Stimulated activated CD8-positive, alpha-beta memory T cell treated with anti-CD3 and anti-CD28 coated beads, Interleukin-15, amount 100 ng/mL, for 48 hours (primary cell): ENCODE measurements at regions not wholly inside any gene's neighbourhood (a gene's known extent, or its start where the extent isn't known, plus 50 kb on each side); places are given as distances from the start of the nearest gene placed in this dataset.
"Not testable (repeated sequence)": the region's sequence is repeated elsewhere in the genome, so short reads cannot be mapped to it uniquely, and the experiment has no call there.

ENCODE experiments used
- DNase-seq, 2 donors: peaks; one replicate each; pipeline ENCODE4 v3.0.0-alpha.2; 2020; ENCODE audit warnings: low read depth in 2 of 2

GRCh38 chr10:42367532-42368230 is 270.7 kb downstream of the ZNF33B start:
- DNase-seq, result peak in 1 of 2 donors; percentile 8

- no peak for DNase-seq
Observed at GRCh38 chr10:42351745-42352144, 286.6 kb downstream of the ZNF33B start.

DNA sequence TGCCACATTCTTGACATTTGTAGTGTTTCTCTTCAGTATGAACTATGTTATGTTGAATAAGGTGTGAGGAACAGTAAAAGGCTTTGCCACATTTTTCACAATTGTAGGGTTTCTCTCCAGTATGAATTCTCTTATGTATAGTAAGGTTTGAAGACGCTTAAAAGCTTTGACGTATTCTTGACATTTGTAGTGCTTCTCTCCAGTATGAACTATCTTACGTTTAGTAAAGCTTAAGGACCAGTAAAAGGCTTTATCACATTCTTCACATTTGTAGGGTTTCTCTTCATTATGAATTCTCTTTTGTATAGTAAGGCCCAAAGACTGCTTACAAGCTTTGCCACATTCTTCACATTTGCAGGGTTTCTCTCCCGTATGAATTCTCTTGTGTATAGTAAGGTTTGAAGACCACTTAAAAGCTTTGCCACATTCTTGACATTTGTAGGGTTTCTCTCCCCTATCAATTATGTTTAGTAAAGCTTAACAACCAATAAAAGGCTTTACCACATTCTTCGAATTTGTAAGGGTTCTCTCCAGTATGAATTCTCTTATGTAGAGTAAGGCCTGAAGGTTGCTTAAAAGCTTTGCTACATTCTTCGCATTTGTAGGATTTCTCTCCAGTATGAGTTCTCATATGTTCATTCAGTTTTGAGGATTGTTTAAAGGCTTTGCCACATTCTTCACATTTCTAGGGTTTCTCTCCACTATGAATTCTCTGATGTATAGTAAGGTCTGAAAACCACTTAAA is 301.6 kb downstream of the ZNF33B start:
- not testable (repeated sequence) for DNase-seq

DNA sequence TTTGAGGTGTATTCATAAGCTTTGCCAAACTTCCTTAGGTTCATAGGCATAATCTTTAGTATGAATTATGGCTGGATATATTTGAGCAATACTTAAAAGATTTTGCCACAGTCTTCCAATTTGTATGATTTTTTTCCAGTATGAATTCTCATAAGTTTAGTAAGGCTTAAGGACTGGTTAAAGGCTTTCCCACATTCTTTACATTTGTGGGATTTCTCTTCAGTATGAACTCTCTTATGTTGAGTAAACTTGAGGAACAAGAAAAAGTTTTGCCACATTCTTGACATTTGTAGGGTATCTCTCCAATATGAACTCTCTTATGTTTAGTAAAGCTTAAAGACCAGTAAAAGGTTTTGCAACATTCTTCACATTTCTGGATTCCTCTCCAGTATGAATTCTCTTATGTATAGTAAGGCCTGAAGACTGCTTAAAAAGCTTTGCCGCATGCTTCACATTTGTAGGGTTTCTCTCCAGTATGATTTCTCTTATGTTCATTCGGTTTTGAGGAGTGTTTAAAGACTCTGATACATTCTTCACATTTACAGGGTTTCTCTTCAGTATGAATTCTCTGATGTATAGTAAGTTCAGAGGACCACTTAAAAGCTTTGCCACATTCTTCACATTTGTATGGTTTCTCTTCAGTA is 302.6 kb downstream of the ZNF33B start:
- DNase-seq, result not testable (repeated sequence)

GRCh38 chr10:42304341-42304740 is 334.0 kb downstream of the ZNF33B start:
- no peak for DNase-seq

- DNase-seq, result not testable (repeated sequence)
Observed at GRCh38 chr10:42281896-42282295, 356.5 kb downstream of the ZNF33B start.

- DNase-seq, result not testable (repeated sequence)
Observed at GRCh38 chr10:42269788-42270187, 368.6 kb downstream of the ZNF33B start.

DNA sequence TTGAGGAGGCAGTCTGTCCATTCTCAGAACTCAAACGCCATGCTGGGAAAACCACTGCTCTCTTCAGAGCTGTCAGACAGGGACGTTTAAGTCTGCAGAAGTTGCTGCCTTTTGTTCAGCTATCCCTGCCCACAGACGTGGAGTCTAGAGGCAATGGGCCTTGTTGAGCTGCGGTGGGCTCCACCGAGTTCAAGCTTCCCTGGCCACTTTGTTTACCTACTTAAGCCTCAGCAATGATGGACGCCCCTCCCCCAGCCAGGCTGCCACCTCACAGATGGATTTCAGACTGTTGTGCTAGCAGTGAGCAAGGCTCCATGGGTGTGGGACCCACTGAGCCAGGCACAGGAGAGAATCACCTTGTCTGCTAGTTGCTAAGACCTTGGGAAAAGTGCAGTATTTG is 375.1 kb downstream of the ZNF33B start:
- not testable (repeated sequence) for DNase-seq

DNA sequence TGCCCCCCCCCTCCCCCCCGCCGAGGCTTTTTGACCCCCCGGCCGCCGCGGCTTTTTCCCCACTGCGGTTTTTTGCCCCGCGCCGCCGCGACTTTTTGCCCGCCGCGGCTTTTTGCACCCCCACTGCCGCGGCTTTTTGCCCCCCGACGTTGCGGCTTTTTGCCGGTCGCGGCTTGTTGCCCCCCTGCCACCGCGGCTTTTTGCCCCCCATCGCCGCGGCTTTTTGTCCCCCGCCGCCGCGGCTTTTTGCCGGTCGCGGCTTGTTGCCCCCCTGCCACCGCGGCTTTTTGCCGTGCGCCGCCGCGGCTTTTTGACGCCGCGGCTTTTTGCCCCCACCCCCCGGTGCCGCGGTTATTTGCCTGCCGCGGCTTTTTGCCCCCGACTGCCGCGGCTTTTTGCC is 395.4 kb downstream of the ZNF33B start:
- not testable (repeated sequence) for DNase-seq

GRCh38 chr10:42242135-42242805 is 396.1 kb downstream of the ZNF33B start:
- no peak for DNase-seq

DNA sequence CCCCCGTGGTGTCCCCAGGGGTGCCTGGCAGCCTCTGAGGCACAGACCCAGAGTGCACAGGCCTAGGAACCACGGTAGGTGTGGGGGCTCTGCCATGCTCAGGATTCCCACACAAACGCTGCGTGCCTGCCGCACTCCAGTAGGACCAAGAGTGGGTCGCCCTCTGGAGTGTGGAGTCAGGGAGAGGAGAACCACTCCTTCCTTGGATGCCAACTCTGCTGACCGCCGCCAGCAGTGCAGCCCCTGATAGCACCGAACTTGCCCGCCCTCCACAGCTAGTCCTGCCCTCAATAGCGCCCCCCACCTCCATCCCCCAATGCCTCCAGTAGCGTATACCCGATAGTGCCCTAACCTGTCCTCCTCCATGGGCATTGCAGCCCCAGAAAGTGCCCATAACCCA is 402.0 kb downstream of the ZNF33B start:
- not testable (repeated sequence) for DNase-seq

GRCh38 chr10:42235736-42236135 is 402.6 kb downstream of the ZNF33B start:
- not testable (repeated sequence) for DNase-seq

DNA sequence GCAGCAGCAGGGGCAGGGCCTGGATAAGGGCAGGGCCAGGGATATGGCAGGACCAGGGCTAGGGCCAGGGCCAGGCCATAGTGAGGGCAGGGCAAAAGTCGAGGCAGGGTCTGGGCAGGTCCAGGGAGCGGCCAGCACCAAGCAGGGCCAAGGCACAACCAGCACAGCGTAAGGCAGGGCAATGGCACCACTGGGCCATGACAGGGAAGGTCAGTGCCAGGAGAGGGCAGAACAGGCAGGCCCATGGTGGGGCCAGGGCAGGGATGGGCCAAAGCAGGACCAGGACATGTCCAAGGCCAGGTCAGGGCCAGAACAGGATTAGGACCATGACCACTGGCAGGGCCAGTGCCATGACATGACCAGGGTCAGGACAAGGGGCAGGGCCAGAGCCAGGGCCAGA is 403.1 kb downstream of the ZNF33B start:
- DNase-seq, result not testable (repeated sequence)

DNA sequence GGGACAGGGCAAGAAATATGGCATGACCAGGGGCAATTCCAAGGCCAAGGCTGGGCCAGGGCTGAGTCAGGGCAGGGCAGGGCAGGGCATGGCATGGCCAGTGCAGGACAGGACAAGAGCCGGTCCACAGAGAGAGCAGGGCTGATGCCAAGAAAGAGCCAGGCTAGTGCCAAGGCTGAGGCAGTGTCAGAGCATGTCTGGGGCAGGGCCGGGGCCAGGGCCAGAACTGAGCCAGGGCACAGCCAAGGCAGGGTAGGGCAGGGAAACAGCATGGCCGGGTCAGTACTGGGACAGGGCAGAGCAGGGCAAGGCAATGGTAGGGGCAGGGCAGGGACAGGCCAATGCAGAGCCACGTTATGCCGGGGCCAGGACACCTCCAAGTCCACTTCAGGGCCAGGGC is 403.9 kb downstream of the ZNF33B start:
- not testable (repeated sequence) for DNase-seq

DNA sequence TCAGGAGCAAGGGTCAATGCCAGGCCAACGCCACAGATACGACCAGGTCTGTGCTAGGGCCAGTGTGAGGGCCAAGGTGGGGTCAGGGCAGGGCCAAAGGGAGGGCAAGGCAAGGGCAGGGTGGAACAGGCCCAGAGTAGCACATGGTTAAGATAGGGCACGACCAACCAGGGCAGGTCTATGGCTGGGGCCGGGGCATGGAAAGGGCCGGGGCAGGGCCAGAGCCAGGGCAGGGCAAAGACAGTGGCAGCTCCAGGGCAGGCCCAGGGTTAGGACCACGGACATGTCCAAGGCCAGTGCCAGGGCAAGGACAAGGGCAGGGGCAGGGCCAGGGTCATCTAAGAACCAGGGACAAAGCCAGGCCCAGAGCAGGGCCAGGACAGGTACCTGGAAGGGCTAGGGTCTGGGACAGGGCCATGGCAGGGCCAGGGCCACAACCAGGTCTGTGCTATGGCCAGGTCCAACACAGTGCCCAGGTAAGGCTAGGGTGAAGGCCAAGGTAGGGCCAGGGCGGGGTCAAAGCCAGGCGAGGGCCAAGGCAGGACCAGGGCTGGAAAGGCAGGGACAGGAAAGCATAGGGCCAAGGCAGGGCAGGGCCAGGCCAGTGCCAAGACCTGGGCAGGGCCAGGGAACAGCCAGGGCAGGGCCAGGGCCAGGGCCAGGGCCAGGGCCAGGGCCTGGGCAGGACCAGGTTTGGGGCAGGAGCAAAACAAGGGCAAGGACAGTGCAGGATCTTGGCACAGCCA is 404.7 kb downstream of the ZNF33B start:
- DNase-seq, result not testable (repeated sequence)

DNA sequence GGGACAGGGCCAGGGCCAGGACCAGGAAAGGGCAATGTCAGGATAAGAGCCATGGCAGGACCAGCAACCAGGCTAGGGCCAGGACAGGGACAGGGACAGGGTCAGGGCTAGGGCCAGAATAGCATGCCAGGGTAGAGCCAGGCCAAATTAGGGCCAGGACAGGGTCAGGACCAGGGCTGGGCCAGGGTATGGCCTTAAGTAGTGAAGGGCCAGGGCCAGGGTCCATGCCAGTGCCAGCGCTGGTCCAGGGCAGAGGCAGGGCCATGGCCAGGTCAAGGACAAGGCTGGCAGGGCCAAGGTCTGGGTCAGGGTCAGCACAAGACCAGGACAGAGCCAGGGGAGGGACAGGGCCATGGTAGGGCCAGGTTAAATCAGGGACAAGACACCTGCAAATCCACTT is 405.4 kb downstream of the ZNF33B start:
- DNase-seq, result not testable (repeated sequence)

DNA sequence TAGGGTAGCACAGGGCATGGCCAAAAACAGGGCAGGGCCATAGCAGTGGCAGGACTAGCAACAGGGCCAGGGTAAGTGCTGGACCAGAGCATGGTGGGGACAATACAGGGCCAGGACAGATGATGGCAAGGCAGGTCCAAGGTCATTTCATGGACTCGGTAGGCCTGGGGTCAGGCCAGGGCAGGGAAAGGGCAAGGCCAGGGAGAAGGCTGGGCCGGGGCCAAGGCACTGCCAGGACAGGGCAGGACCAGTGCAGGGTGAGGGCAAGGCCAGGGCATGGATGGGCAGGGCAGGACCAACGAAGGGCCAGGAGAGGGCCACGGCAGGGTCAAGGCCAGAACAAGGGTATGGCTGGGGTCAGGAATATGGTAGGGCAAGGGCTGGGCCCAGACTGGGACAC is 407.6 kb downstream of the ZNF33B start:
- DNase-seq, result not testable (repeated sequence)

DNA sequence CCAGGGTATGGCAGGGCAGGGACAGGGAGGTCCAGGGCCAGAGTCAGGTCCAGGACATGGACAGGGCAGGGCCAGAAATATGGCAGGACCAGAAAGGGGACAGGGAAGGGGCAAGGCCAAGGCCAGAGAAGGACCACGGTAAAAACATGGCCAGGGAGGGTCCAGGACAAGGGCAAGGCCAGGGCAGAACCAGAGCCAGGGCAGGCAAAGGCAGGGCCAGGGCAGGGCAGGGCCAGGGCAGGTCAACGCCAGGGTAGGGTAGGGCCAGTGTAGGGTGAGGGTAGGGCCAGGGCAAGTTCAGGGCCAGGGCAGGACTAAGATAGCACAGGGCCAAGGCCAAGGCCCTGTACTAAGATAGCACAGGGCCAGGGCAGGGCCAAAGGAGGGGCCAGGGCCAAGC is 408.3 kb downstream of the ZNF33B start:
- not testable (repeated sequence) for DNase-seq

- not testable (repeated sequence) for DNase-seq
Observed at GRCh38 chr10:42227859-42228258, 410.5 kb downstream of the ZNF33B start.

- DNase-seq, result not testable (repeated sequence)
Observed at GRCh38 chr10:42193588-42193987, 444.8 kb downstream of the ZNF33B start.

DNA sequence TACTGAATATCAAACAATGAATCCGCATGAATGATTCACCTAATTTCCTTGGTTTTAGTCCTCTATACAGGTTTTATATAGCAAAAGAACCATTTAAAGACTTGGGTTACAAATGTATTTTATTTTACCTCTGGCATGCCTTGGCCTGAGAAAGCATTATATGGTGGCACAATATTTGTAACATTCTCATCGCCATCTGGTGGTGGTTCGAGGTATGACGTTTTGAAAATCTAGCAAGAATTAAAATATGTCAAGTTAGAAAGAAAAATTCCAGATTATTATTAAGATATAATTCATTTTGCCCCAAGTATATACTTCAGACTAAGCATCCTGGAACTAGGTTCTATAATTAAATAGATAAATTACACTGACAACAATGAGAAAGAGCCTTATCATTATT is 445.9 kb downstream of the ZNF33B start:
- DNase-seq, result not testable (repeated sequence)
